WTC11 (cell line): ENCODE measurements at regions not wholly inside any gene's neighbourhood (a gene's known extent, or its start where the extent isn't known, plus 50 kb on each side); places are given as distances from the start of the nearest gene placed in this dataset.

Experiments
- ATF1 ChIP-seq: sonication (generic); formaldehyde crosslinking; IDR thresholded peaks from 2 replicates; pipeline ENCODE4 v1.8.1; 2023; ENCODE audit warnings: mild to moderate bottlenecking, moderate library complexity, missing genetic modification reagents
- CREB1 ChIP-seq: sonication (generic); formaldehyde crosslinking; IDR thresholded peaks from 2 replicates; pipeline ENCODE4 v1.8.0; 2023; ENCODE audit warnings: mild to moderate bottlenecking, missing genetic modification reagents
- KAT7 ChIP-seq: sonication (generic); formaldehyde crosslinking; IDR thresholded peaks from 2 replicates; pipeline ENCODE4 v1.8.1; 2023; ENCODE audit warnings: missing genetic modification reagents, mild to moderate bottlenecking, borderline replicate concordance
- RELA ChIP-seq: sonication (generic); formaldehyde crosslinking; IDR thresholded peaks from 2 replicates; pipeline ENCODE4 v1.8.1; 2022; ENCODE audit warnings: missing genetic modification reagents, mild to moderate bottlenecking, borderline replicate concordance
- SMAD3 ChIP-seq: sonication (generic); formaldehyde crosslinking; IDR thresholded peaks from 2 replicates; pipeline ENCODE4 v1.8.0; 2022; ENCODE audit warnings: missing genetic modification reagents, mild to moderate bottlenecking, borderline replicate concordance
- TCF7 ChIP-seq: sonication (generic); formaldehyde crosslinking; IDR thresholded peaks from 2 replicates; pipeline ENCODE4 v1.8.0; 2022; ENCODE audit warnings: mild to moderate bottlenecking, low read depth, missing genetic modification reagents, moderate library complexity
- TF ChIP-seq, protein P1 (sequence below): fragments of 200-600 bp; IDR thresholded peaks from 2 replicates; pipeline ENCODE4 v1.8.0; 2022; ENCODE audit warnings: antibody characterized with exemption
- TF ChIP-seq, protein P2 (sequence below): sonication (generic); formaldehyde crosslinking; IDR thresholded peaks from 2 replicates; pipeline ENCODE4 v1.8.1; 2022; ENCODE audit warnings: low read depth, mild to moderate bottlenecking, moderate library complexity, missing genetic modification reagents, borderline replicate concordance
- TF ChIP-seq, protein P3 (sequence below): sonication (generic); formaldehyde crosslinking; IDR thresholded peaks from 2 replicates; pipeline ENCODE4 v1.8.1; 2023; ENCODE audit warnings: mild to moderate bottlenecking, missing genetic modification reagents, moderate library complexity
- TF ChIP-seq, protein P4 (sequence below): sonication (generic); formaldehyde crosslinking; IDR thresholded peaks from 2 replicates; pipeline ENCODE4 v1.8.1; 2022; ENCODE audit warnings: low read depth, missing genetic modification reagents, borderline replicate concordance

DNA sequence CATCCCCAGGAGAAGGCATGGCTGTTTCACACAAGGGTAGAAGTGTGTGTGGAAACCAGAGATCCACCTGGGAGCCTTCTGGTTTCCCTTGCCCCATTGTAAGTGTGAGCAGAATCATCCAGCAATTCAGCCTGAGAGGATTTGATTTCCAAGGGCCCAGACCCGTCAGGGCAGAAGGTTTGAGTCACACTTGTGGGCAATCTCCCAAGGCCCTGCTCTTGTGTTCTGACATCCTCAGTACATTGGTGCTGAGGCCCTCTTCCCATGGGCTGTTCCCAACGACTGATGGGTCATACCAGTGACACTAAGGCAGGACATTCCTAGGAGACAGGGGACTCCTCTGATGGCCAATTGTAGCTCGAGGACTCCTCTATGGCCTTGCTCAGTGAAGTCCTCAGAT lies 58.2 kb upstream of the POLR1H start:
- TF ChIP-seq, protein P1, sequence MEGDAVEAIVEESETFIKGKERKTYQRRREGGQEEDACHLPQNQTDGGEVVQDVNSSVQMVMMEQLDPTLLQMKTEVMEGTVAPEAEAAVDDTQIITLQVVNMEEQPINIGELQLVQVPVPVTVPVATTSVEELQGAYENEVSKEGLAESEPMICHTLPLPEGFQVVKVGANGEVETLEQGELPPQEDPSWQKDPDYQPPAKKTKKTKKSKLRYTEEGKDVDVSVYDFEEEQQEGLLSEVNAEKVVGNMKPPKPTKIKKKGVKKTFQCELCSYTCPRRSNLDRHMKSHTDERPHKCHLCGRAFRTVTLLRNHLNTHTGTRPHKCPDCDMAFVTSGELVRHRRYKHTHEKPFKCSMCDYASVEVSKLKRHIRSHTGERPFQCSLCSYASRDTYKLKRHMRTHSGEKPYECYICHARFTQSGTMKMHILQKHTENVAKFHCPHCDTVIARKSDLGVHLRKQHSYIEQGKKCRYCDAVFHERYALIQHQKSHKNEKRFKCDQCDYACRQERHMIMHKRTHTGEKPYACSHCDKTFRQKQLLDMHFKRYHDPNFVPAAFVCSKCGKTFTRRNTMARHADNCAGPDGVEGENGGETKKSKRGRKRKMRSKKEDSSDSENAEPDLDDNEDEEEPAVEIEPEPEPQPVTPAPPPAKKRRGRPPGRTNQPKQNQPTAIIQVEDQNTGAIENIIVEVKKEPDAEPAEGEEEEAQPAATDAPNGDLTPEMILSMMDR: no peak
- TF ChIP-seq, protein P2, sequence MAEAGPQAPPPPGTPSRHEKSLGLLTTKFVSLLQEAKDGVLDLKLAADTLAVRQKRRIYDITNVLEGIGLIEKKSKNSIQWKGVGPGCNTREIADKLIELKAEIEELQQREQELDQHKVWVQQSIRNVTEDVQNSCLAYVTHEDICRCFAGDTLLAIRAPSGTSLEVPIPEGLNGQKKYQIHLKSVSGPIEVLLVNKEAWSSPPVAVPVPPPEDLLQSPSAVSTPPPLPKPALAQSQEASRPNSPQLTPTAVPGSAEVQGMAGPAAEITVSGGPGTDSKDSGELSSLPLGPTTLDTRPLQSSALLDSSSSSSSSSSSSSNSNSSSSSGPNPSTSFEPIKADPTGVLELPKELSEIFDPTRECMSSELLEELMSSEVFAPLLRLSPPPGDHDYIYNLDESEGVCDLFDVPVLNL (CRISPR knock-in tag): no peak
- TF ChIP-seq RELA (CRISPR knock-in tag) (no peak), ATF1 (CRISPR knock-in tag) (no peak), SMAD3 (no peak), TCF7 (CRISPR knock-in tag) (no peak), CREB1 (CRISPR knock-in tag) (no peak), KAT7 (CRISPR knock-in tag) (no peak)
- TF ChIP-seq, protein P3, sequence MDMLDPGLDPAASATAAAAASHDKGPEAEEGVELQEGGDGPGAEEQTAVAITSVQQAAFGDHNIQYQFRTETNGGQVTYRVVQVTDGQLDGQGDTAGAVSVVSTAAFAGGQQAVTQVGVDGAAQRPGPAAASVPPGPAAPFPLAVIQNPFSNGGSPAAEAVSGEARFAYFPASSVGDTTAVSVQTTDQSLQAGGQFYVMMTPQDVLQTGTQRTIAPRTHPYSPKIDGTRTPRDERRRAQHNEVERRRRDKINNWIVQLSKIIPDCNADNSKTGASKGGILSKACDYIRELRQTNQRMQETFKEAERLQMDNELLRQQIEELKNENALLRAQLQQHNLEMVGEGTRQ (CRISPR knock-in tag): no peak
- TF ChIP-seq, protein P4, sequence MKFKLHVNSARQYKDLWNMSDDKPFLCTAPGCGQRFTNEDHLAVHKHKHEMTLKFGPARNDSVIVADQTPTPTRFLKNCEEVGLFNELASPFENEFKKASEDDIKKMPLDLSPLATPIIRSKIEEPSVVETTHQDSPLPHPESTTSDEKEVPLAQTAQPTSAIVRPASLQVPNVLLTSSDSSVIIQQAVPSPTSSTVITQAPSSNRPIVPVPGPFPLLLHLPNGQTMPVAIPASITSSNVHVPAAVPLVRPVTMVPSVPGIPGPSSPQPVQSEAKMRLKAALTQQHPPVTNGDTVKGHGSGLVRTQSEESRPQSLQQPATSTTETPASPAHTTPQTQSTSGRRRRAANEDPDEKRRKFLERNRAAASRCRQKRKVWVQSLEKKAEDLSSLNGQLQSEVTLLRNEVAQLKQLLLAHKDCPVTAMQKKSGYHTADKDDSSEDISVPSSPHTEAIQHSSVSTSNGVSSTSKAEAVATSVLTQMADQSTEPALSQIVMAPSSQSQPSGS: no peak
